ENCODE measurements at regions not wholly inside any gene's neighbourhood (a gene's known extent, or its start where the extent isn't known, plus 50 kb on each side); places are given as distances from the start of the nearest gene placed in this dataset.

DNA sequence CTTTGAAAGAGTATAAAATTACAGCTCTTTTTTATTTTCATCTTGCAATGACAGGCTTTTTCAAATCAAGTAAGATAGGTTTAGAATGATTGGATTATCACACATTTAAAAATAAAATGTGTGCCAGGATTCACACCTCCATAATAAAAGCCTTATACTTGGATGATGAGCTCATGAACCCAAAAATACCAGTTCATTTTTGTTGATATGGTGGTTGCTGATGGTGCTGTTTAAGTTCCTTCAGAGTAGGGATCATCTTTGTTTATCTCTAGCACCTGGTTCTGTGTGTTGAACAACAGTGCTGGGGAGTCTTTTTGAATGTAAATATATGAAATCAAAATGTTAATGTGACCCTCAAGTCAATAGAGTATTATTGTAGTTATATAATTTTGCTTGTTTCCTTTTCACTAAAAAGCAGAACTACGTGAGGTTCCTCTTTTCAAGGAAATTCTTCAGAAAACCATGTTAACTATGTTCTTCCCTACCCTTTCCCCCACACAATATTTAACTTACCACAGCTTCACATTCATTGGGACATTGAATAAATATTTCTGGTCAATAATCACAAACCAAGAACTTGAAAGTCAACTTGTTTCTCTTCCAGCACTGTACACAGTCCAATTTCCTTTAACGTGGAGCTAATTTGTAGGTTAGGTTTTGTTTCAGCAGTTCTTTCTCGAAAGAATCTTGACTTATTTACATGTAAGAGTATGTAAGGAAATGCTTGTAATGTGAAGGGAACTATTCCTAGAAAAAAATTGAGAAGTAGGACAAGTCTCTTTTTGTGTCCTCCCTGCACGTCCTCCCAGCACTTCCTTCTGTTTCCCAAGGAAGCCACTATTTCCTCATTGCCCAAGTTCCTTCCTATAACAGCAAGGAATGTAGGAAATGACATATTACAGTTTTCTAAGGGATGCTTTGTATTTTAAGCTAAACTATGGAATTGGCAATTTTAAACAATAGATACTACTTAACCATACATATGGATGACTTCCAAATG lies 945.9 kb upstream of the CITED2 start:
- Histone ChIP-seq H3K4me1 (ENCODE audit: insufficient read depth, low read length, poor library complexity, severe bottlenecking) (peaks cover 9% of the 10 kb centered on the region), H3K4me3 (ENCODE audit: low read depth, low read length, poor library complexity, severe bottlenecking) (no peak overlapping the region), H3K27me3 (replicated peaks; ENCODE audit: insufficient read depth, low read depth, low read length, poor library complexity) (no peaks in the 10 kb centered on the region), H3K9me3 (ENCODE audit: low read depth, low read length, poor library complexity, severe bottlenecking) (peaks cover under 1% of the 10 kb centered on the region), H3K36me3 (ENCODE audit: insufficient read depth, low read length, poor library complexity, severe bottlenecking) (no peaks in the 10 kb centered on the region), H3K27ac (ENCODE audit: low read depth, low read length, poor library complexity, severe bottlenecking) (no peak overlapping the region)
- intact Hi-C loops (cut with micrococcal nuclease; ENCODE audit: unreplicated experiment) = no loop called here
- no peak for DNase-seq (ENCODE audit: low spot score)
- TF ChIP-seq EZH2 (IDR thresholded peaks at IDR 0.05; ENCODE audit: borderline replicate concordance, low read depth, low read length, poor library complexity, severe bottlenecking) = no peak
- TF ChIP-seq, protein P1, sequence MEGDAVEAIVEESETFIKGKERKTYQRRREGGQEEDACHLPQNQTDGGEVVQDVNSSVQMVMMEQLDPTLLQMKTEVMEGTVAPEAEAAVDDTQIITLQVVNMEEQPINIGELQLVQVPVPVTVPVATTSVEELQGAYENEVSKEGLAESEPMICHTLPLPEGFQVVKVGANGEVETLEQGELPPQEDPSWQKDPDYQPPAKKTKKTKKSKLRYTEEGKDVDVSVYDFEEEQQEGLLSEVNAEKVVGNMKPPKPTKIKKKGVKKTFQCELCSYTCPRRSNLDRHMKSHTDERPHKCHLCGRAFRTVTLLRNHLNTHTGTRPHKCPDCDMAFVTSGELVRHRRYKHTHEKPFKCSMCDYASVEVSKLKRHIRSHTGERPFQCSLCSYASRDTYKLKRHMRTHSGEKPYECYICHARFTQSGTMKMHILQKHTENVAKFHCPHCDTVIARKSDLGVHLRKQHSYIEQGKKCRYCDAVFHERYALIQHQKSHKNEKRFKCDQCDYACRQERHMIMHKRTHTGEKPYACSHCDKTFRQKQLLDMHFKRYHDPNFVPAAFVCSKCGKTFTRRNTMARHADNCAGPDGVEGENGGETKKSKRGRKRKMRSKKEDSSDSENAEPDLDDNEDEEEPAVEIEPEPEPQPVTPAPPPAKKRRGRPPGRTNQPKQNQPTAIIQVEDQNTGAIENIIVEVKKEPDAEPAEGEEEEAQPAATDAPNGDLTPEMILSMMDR (conservative IDR thresholded peaks at IDR 0.05; ENCODE audit: low read depth, low read length) = no peak
- no TSS peak for BruUV-seq (replicated peaks)
- CTCF ChIA-PET = no interaction called here
- POLR2A ChIA-PET (ENCODE audit: low non-redundant PET) = no interaction called here

DNA sequence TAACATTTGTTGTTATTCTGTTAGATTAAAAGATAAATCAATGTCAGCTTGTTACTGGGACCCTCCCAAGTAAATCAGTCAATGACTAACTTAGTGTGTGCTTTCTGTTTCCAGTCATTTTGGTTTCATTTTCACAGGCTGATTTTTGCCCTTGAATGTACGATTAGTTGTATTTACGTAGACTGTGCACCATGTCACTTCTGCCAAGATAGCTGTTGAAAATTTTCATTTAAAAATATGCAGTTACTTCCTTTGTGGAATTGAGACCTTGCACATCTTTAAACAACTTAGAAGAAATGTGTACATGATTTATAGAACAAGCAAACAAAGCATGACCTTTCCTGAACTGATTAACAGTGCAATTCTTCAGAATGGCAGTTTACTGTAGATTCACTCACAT lies 944.8 kb upstream of the CITED2 start:
- DNase-seq (ENCODE audit: low spot score) = peak; percentile 17

DNA sequence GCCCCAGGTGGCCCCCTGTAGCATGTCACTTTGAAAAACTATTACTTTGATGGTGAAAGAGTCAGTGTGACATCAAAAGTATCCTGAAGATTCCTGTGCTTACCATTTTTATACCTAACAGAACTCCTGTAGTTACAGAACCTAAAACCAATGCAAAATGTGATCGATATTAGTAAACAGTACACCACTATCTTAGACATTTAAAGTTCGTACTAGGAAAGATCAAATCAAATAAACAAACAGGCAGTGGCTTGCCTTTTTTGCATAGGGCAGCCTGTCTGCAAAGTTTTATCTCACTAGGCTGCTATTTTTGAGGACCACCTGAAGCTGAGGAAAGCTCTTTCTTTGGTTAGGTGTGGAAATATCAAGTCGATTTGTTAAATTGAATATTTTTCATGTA lies 944.0 kb upstream of the CITED2 start:
- no peaks in the 10 kb centered on the region for H3K27me3 ChIP-seq (replicated peaks; ENCODE audit: insufficient read depth, low read depth, low read length, poor library complexity)
- H3K9me3 ChIP-seq (ENCODE audit: low read depth, low read length, poor library complexity, severe bottlenecking) = no peaks in the 10 kb centered on the region
- no peak overlapping the region for H3K27ac ChIP-seq (ENCODE audit: low read depth, low read length, poor library complexity, severe bottlenecking)
- no peaks in the 10 kb centered on the region for H3K36me3 ChIP-seq (ENCODE audit: insufficient read depth, low read length, poor library complexity, severe bottlenecking)
- ChIA-PET CTCF (no interaction called here), POLR2A (ENCODE audit: low non-redundant PET) (no interaction called here)
- H3K4me1 ChIP-seq (ENCODE audit: insufficient read depth, low read length, poor library complexity, severe bottlenecking) = peaks cover 9% of the 10 kb centered on the region
- H3K4me3 ChIP-seq (ENCODE audit: low read depth, low read length, poor library complexity, severe bottlenecking) = no peak overlapping the region
- TF ChIP-seq, protein P1 (conservative IDR thresholded peaks at IDR 0.05; ENCODE audit: low read depth, low read length) = no peak
- TF ChIP-seq EZH2 (IDR thresholded peaks at IDR 0.05; ENCODE audit: borderline replicate concordance, low read depth, low read length, poor library complexity, severe bottlenecking) = no peak
- DNase-seq (ENCODE audit: low spot score) = no peak
- no TSS peak for BruUV-seq (replicated peaks)
- intact Hi-C loops (cut with micrococcal nuclease; ENCODE audit: unreplicated experiment) = no loop called here

More for the DNA sequence above, 944.8 kb upstream of the CITED2 start:
- ChIA-PET CTCF (no interaction called here), POLR2A (ENCODE audit: low non-redundant PET) (no interaction called here)
- Histone ChIP-seq H3K4me3 (ENCODE audit: low read depth, low read length, poor library complexity, severe bottlenecking) (no peak overlapping the region), H3K36me3 (ENCODE audit: insufficient read depth, low read length, poor library complexity, severe bottlenecking) (no peaks in the 10 kb centered on the region), H3K27ac (ENCODE audit: low read depth, low read length, poor library complexity, severe bottlenecking) (no peak overlapping the region), H3K4me1 (ENCODE audit: insufficient read depth, low read length, poor library complexity, severe bottlenecking) (peaks cover 9% of the 10 kb centered on the region), H3K9me3 (ENCODE audit: low read depth, low read length, poor library complexity, severe bottlenecking) (no peaks in the 10 kb centered on the region), H3K27me3 (replicated peaks; ENCODE audit: insufficient read depth, low read depth, low read length, poor library complexity) (no peaks in the 10 kb centered on the region)
- intact Hi-C loops (cut with micrococcal nuclease; ENCODE audit: unreplicated experiment) = no loop called here
- no TSS peak for BruUV-seq (replicated peaks)
- TF ChIP-seq, protein P1 (conservative IDR thresholded peaks at IDR 0.05; ENCODE audit: low read depth, low read length) = no peak

Data from A673 (cell line).